ENCODE measurements at regions not wholly inside any gene's neighbourhood (a gene's known extent, or its start where the extent isn't known, plus 50 kb on each side); places are given as distances from the start of the nearest gene placed in this dataset.

DNA sequence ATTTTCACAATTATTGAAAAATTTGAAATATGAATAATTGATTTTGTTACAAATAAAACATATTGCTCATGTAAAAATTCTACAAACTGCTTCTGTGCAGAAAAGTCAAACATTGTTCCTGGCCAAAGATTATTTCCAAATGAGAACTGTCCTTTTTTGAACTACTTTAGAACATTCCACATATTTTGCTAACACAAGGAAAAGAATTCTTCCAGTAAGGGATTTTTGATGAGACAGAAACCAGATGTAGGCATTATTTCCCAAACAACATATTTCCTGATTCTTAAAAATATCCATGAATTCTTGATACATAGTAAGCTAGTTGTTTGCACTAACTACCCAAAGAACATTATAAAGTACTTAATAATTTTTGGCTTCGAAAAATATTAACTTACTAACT is 715.2 kb downstream of the CCDC85A start:
- Histone ChIP-seq H3K4me3 (ENCODE audit: low read depth, low read length) (no peak overlapping the region), H3K4me1 (no peaks in the 10 kb centered on the region), H3K27ac (no peak overlapping the region), H3K27me3 (ENCODE audit: control insufficient read depth, insufficient read depth, low read length) (no peaks in the 10 kb centered on the region), H3K9ac (no peak overlapping the region), H2AFZ (no peak overlapping the region), H3K9me3 (ENCODE audit: control insufficient read depth, low read length) (no peaks in the 10 kb centered on the region), H3K36me3 (ENCODE audit: control insufficient read depth, insufficient read depth, low read length) (no peaks in the 10 kb centered on the region), H3K79me2 (no peaks in the 10 kb centered on the region), H3K4me2 (ENCODE audit: low read length) (no peak overlapping the region)
- TF ChIP-seq, protein P1, sequence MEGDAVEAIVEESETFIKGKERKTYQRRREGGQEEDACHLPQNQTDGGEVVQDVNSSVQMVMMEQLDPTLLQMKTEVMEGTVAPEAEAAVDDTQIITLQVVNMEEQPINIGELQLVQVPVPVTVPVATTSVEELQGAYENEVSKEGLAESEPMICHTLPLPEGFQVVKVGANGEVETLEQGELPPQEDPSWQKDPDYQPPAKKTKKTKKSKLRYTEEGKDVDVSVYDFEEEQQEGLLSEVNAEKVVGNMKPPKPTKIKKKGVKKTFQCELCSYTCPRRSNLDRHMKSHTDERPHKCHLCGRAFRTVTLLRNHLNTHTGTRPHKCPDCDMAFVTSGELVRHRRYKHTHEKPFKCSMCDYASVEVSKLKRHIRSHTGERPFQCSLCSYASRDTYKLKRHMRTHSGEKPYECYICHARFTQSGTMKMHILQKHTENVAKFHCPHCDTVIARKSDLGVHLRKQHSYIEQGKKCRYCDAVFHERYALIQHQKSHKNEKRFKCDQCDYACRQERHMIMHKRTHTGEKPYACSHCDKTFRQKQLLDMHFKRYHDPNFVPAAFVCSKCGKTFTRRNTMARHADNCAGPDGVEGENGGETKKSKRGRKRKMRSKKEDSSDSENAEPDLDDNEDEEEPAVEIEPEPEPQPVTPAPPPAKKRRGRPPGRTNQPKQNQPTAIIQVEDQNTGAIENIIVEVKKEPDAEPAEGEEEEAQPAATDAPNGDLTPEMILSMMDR (IDR thresholded peaks at IDR 0.05) = no peak

- Histone ChIP-seq H3K9me3 (ENCODE audit: control insufficient read depth, low read length) (no peaks in the 10 kb centered on the region), H2AFZ (no peak overlapping the region), H3K79me2 (no peaks in the 10 kb centered on the region), H3K4me3 (ENCODE audit: low read depth, low read length) (no peak overlapping the region), H3K27me3 (ENCODE audit: control insufficient read depth, insufficient read depth, low read length) (no peaks in the 10 kb centered on the region), H3K9ac (no peak overlapping the region), H3K4me2 (ENCODE audit: low read length) (no peak overlapping the region), H3K27ac (no peak overlapping the region), H3K36me3 (ENCODE audit: control insufficient read depth, insufficient read depth, low read length) (no peaks in the 10 kb centered on the region), H3K4me1 (no peaks in the 10 kb centered on the region)
- TF ChIP-seq, protein P1 (IDR thresholded peaks at IDR 0.05) = no peak
Measured at GRCh38 chr2:56912490-56912889, 728.7 kb downstream of the CCDC85A start.

DNA sequence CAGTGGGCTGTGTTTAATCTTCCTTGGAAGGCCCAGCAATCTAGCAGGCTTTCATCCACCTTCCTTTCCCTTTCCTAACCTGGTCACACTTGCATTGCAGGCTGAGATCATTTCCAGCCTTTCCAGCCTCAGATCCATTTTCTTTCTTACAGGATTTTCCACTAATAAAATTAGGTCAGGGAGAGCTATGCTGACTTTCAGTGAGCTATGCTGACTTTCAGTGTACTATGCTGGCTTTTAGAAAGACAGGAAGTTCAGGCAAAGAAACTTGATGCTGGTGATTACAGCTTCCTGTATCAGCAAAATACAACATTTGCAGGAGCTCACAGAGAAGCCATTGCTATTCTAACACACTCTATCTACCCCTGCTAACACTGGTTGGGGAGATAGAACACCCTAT is 735.0 kb downstream of the CCDC85A start:
- H3K9me3 ChIP-seq (ENCODE audit: control insufficient read depth, low read length) = no peaks in the 10 kb centered on the region
- no peaks in the 10 kb centered on the region for H3K79me2 ChIP-seq
- no peaks in the 10 kb centered on the region for H3K27me3 ChIP-seq (ENCODE audit: control insufficient read depth, insufficient read depth, low read length)
- H3K27ac ChIP-seq = no peak overlapping the region
- no peak overlapping the region for H3K4me2 ChIP-seq (ENCODE audit: low read length)
- no peaks in the 10 kb centered on the region for H3K4me1 ChIP-seq
- no peak overlapping the region for H3K4me3 ChIP-seq (ENCODE audit: low read depth, low read length)
- no peak overlapping the region for H3K9ac ChIP-seq
- H2AFZ ChIP-seq = no peak overlapping the region
- TF ChIP-seq, protein P1 (IDR thresholded peaks at IDR 0.05) = no peak
- no peaks in the 10 kb centered on the region for H3K36me3 ChIP-seq (ENCODE audit: control insufficient read depth, insufficient read depth, low read length)

DNA sequence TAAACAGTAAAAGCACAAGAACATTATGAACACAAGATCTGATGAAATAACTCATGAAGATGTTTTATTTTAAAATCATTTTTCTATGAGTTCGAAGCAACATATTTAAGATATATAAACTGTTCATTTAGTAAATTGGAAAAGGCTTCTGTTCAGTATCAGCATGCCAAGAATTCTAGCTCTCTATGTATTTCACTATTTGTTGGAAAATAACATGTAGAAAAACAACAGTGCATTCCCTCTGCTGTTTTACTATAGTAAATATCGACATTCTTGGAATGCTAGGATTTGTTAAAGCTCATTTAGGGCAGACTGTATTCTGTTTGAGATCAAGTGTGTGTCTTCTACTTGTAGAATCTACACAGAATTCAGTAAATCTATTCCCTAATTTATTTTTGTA is 750.2 kb downstream of the CCDC85A start:
- no peak overlapping the region for H3K4me3 ChIP-seq (ENCODE audit: low read depth, low read length)
- H3K9ac ChIP-seq = no peak overlapping the region

DNA sequence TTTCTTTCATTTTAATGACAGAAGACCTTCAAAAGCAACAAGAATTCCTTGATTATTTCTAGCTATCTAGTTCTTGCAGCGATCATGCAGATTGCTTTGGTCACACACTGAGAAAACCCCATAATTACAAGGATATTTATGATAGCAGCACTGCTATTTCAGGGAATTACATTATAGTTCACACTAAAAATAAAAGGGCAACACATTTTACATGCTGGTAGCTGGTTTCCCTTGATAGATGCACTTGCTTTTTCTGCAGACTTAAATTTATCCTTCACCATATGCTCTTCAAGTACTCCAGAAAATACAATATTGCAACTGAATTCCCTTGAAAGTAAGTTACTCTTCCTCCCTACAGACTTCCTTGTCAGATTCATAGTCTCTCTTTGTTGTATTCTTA is 751.1 kb downstream of the CCDC85A start:
- H3K4me1 ChIP-seq = no peaks in the 10 kb centered on the region
- no peak overlapping the region for H3K4me3 ChIP-seq (ENCODE audit: low read depth, low read length)
- H3K27ac ChIP-seq = no peak overlapping the region
- no peak overlapping the region for H3K9ac ChIP-seq
- H3K9me3 ChIP-seq (ENCODE audit: control insufficient read depth, low read length) = no peaks in the 10 kb centered on the region
- H2AFZ ChIP-seq = no peak overlapping the region
- no peaks in the 10 kb centered on the region for H3K27me3 ChIP-seq (ENCODE audit: control insufficient read depth, insufficient read depth, low read length)
- H3K4me2 ChIP-seq (ENCODE audit: low read length) = no peak overlapping the region
- no peaks in the 10 kb centered on the region for H3K36me3 ChIP-seq (ENCODE audit: control insufficient read depth, insufficient read depth, low read length)
- H3K79me2 ChIP-seq = no peaks in the 10 kb centered on the region
- TF ChIP-seq, protein P1 (IDR thresholded peaks at IDR 0.05) = no peak

More for the DNA sequence above, 750.2 kb downstream of the CCDC85A start:
- Histone ChIP-seq H3K27ac (no peak overlapping the region), H3K79me2 (no peaks in the 10 kb centered on the region), H3K27me3 (ENCODE audit: control insufficient read depth, insufficient read depth, low read length) (no peaks in the 10 kb centered on the region), H3K9me3 (ENCODE audit: control insufficient read depth, low read length) (no peaks in the 10 kb centered on the region), H2AFZ (no peak overlapping the region), H3K4me1 (no peaks in the 10 kb centered on the region), H3K4me2 (ENCODE audit: low read length) (no peak overlapping the region), H3K36me3 (ENCODE audit: control insufficient read depth, insufficient read depth, low read length) (no peaks in the 10 kb centered on the region)
- TF ChIP-seq, protein P1 (IDR thresholded peaks at IDR 0.05) = no peak

Measured in parathyroid adenoma (tissue), 2 donors.